ENCODE measurements at regions not wholly inside any gene's neighbourhood (a gene's known extent, or its start where the extent isn't known, plus 50 kb on each side); places are given as distances from the start of the nearest gene placed in this dataset.

DNA sequence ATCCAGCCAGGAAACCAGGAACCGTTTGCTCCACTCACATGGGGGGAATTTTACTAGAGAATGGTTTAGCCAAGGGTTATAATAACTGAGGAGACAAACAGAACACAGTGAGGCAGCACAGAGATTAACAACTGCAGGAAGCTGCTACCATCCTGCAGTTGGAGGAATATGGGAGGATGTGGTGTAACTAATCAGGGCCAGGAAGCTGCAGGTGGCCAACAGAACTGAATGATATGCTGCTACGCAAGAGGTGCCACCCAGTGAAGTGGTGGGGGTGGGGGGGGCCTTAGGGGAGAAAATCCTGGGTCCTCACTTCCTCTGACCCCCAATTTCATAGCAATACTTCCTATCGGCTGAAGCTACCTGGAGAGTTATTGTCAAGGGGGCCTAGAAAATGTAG, 306.4 kb upstream of the STT3B start:
- TF ChIP-seq GATA2 (IDR thresholded peaks at IDR 0.05; ENCODE audit: low read depth, low read length) = no peak
- TF ChIP-seq GATA3 (IDR thresholded peaks at IDR 0.05; ENCODE audit: low read depth, low read length) = no peak

Data from SH-SY5Y (cell line).